ENCODE measurements at regions not wholly inside any gene's neighbourhood (a gene's known extent, or its start where the extent isn't known, plus 50 kb on each side); places are given as distances from the start of the nearest gene placed in this dataset.

DNA sequence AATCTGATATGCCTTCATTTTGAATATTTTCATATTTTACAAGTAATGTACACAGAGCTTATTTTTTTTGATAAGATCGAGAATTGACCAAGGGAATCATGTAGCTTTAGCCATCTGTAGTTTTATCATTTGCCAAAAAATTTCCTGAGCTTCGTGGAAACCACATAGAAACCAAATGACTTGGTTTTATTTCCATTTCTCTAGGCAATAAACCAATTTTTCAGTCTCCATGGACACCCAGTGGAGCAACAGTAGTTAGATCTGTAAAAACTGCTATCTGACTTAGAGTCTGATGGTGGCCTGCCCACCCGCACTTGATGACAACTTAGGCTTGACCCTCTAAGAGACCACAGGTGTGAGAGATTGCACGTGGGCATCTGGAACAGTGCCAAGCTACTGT lies 127.8 kb upstream of the CDK6 start:
- no peak overlapping the region for H3K4me3 ChIP-seq (replicated peaks; ENCODE audit: low read depth, low read length)
- TF ChIP-seq, protein P1, sequence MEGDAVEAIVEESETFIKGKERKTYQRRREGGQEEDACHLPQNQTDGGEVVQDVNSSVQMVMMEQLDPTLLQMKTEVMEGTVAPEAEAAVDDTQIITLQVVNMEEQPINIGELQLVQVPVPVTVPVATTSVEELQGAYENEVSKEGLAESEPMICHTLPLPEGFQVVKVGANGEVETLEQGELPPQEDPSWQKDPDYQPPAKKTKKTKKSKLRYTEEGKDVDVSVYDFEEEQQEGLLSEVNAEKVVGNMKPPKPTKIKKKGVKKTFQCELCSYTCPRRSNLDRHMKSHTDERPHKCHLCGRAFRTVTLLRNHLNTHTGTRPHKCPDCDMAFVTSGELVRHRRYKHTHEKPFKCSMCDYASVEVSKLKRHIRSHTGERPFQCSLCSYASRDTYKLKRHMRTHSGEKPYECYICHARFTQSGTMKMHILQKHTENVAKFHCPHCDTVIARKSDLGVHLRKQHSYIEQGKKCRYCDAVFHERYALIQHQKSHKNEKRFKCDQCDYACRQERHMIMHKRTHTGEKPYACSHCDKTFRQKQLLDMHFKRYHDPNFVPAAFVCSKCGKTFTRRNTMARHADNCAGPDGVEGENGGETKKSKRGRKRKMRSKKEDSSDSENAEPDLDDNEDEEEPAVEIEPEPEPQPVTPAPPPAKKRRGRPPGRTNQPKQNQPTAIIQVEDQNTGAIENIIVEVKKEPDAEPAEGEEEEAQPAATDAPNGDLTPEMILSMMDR (IDR thresholded peaks at IDR 0.05; ENCODE audit: low read depth, low read length, missing control alignments): no peak
- no peak for DNase-seq (ENCODE audit: extremely low read depth, low read depth)

DNA sequence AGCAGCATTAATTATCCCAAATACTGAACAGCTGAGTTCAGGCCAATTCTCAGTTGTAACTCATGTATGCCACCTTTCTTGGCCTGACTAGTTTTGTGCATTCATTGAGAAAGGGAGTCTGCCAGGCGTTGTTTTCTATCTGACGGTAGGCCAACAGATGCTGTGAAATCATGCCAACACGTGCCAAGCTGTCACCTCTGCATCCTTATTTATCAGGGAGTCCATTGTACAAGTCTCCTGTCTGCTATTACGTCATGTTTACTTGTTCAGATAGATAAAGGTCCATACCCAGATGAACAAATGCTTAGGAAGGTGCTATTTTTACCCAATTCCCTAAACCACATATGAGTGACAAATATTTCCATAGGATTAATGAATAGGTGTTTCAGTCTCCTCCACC lies 127.2 kb upstream of the CDK6 start:
- H3K4me3 ChIP-seq (replicated peaks; ENCODE audit: low read depth, low read length): no peak overlapping the region
- DNase-seq (ENCODE audit: extremely low read depth, low read depth): no peak
- TF ChIP-seq, protein P1 (IDR thresholded peaks at IDR 0.05; ENCODE audit: low read depth, low read length, missing control alignments): no peak

DNA sequence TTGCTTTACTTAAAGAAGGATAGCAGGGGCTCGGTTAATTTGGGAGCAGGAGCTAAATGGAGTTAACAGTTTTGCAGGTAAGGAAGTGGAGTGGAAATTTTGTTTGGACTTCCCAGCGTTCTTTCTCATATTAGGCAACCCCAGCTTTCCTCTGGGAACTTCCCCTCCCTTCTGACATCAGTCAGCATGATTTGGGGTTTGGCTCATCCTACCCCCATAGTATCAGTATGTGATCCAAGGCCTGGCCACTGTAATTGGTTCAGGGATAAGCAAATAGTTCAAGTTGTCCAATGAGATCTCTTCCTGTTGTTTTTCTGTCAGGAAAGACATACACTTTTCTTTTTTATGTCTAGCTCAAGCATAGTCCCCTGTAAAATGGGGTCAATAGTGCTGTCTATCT lies 125.6 kb upstream of the CDK6 start:
- DNase-seq (ENCODE audit: extremely low read depth, low read depth): no peak
- no peak overlapping the region for H3K4me3 ChIP-seq (replicated peaks; ENCODE audit: low read depth, low read length)
- TF ChIP-seq, protein P1 (IDR thresholded peaks at IDR 0.05; ENCODE audit: low read depth, low read length, missing control alignments): no peak

DNA sequence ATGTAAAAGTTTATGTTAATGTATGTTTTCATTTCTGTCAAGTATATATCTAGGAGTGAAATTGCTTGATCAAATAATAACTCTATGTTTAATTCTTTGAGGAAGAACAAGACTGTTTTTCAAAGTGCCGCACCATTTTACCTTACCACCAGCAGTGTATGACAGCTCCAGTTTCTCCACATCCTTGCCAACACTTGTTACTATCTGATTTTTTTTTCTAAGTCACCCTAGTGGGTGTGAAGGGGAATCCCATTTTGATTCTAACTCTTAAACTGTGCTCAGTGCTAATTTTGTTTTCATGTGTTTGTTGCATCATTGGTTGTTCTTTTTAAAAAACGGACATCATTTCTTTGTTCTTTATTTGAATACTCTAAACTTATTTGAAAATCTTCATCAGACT lies 120.2 kb upstream of the CDK6 start:
- TF ChIP-seq, protein P1 (IDR thresholded peaks at IDR 0.05; ENCODE audit: low read depth, low read length, missing control alignments): no peak
- H3K4me3 ChIP-seq (replicated peaks; ENCODE audit: low read depth, low read length): no peak overlapping the region
- no peak for DNase-seq (ENCODE audit: extremely low read depth, low read depth)

DNA sequence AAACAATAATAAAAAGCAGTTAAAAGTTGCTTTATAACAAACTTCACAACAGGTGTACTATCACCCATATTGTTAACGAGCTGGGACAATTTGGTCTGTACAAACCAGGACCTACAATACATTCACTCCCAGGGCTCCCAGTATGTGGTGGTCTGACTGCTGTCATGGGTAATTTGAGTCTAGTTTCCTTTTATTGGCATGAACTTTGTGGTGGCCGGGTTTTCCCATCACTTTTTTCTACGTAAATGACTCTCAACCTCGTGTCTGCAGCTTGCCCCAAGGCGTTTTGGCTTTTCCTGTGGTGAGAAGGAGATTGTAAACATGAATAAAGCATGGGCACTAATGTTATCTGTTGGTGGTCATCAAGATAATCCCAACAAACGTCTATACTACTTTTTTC lies 118.7 kb upstream of the CDK6 start:
- no peak for DNase-seq (ENCODE audit: extremely low read depth, low read depth)

DNA sequence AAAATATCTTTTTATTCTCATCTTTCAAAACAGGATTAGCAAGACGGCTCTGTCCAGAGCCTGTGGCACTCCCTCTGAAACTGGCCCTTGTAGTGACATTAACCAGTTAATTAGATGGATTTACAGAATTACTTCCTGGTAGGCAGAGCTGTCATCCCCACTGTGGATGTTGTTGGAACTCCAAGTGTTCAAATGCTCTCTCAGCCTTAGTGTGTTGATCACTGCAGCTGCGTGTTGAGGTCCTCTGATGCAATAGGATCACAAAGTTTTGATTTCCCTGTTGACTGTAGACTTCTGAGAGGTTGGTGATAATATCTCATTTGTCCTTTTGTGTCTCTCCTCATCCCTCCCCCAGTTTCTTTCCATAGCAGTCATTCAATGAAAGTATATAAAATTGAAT lies 117.3 kb upstream of the CDK6 start:
- H3K4me3 ChIP-seq (replicated peaks; ENCODE audit: low read depth, low read length): no peak overlapping the region
- no peak for DNase-seq (ENCODE audit: extremely low read depth, low read depth)
- TF ChIP-seq, protein P1 (IDR thresholded peaks at IDR 0.05; ENCODE audit: low read depth, low read length, missing control alignments): no peak

More for the DNA sequence above, 118.7 kb upstream of the CDK6 start:
- H3K4me3 ChIP-seq (replicated peaks; ENCODE audit: low read depth, low read length): no peak overlapping the region
- TF ChIP-seq, protein P1 (IDR thresholded peaks at IDR 0.05; ENCODE audit: low read depth, low read length, missing control alignments): no peak

DNA sequence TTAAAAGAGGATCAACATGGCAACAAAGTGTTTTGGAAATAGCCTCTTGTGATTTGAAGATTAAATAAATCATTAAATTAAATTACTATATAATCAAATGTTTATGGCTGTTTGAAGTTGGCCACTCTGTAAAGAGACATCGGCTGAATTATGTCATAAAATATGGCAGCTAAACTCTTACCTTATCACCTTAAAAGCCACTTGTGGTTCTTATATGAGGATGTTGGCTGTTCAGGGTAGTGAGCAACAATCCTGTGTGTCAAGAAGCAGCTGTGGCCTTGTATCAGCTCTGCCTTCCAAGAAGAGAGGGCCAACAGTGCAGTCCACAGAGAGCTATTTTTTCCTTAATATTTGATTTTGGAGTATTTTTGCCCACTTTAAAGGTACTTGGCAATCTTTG lies 113.4 kb upstream of the CDK6 start:
- TF ChIP-seq, protein P1 (IDR thresholded peaks at IDR 0.05; ENCODE audit: low read depth, low read length, missing control alignments): no peak
- no peak overlapping the region for H3K4me3 ChIP-seq (replicated peaks; ENCODE audit: low read depth, low read length)
- DNase-seq (ENCODE audit: extremely low read depth, low read depth): no peak
